Activated T-cell treated with anti-CD3 and anti-CD28 coated beads, Interleukin-2, amount 50 U/mL, for 24 hours (primary cell): ENCODE measurements at regions not wholly inside any gene's neighbourhood (a gene's known extent, or its start where the extent isn't known, plus 50 kb on each side); places are given as distances from the start of the nearest gene placed in this dataset.
"Not testable (repeated sequence)": the region's sequence is repeated elsewhere in the genome, so short reads cannot be mapped to it uniquely, and the experiment has no call there.

Experiments used
- DNase-seq: peaks from one replicate; pipeline ENCODE4 v3.0.0-alpha.2; 2020
- H3K27ac Mint-ChIP-seq: 2 replicates; pipeline ENCODE4 v1.8.0; 2020; ENCODE audit warnings: mild to moderate bottlenecking, mixed read lengths
- H3K27me3 Mint-ChIP-seq: 2 replicates; pipeline ENCODE4 v1.8.0; 2020; ENCODE audit warnings: mixed read lengths
- H3K36me3 Mint-ChIP-seq: 2 replicates; pipeline ENCODE4 v1.8.0; 2020; ENCODE audit warnings: low read depth, mixed read lengths
- H3K4me1 Mint-ChIP-seq: 2 replicates; pipeline ENCODE4 v1.8.0; 2020; ENCODE audit warnings: low read depth, mixed read lengths
- H3K4me3 Mint-ChIP-seq: 2 replicates; pipeline ENCODE4 v1.8.0; 2020; ENCODE audit warnings: mild to moderate bottlenecking, moderate library complexity, mixed read lengths
- H3K9me3 Mint-ChIP-seq: 2 replicates; pipeline ENCODE4 v1.8.0; 2020; ENCODE audit warnings: mixed read lengths

GRCh38 chr4:100026066-100026465 is 76.0 kb upstream of the H2AZ1 start:
- no peak overlapping the region for H3K4me3 Mint-ChIP-seq

GRCh38 chr4:100023800-100024199 is 73.7 kb upstream of the H2AZ1 start:
- Mint-ChIP-seq H3K27ac (no peak overlapping the region), H3K36me3 (no peaks in the 10 kb centered on the region), H3K9me3 (no peaks in the 10 kb centered on the region), H3K27me3 (peaks cover 18% of the 10 kb centered on the region), H3K4me1 (no peaks in the 10 kb centered on the region), H3K4me3 (no peak overlapping the region)
- DNase-seq, result no peak

More at GRCh38 chr4:100026066-100026465, 76.0 kb upstream of the H2AZ1 start:
- H3K9me3 Mint-ChIP-seq, result no peaks in the 10 kb centered on the region
- H3K27me3 Mint-ChIP-seq, result peaks cover 14% of the 10 kb centered on the region
- H3K36me3 Mint-ChIP-seq, result no peaks in the 10 kb centered on the region
- H3K27ac Mint-ChIP-seq, result no peak overlapping the region
- no peaks in the 10 kb centered on the region for H3K4me1 Mint-ChIP-seq
- DNase-seq, result no peak

- Mint-ChIP-seq H3K9me3 (no peaks in the 10 kb centered on the region), H3K36me3 (no peaks in the 10 kb centered on the region)
- DNase-seq, result no peak
Observed at GRCh38 chr4:100022792-100023222, 72.7 kb upstream of the H2AZ1 start.

GRCh38 chr4:100019821-100020220 is 69.7 kb upstream of the H2AZ1 start:
- H3K4me3 Mint-ChIP-seq, result no peak overlapping the region
- no peak for DNase-seq
- no peaks in the 10 kb centered on the region for H3K36me3 Mint-ChIP-seq
- H3K27me3 Mint-ChIP-seq, result peaks cover 17% of the 10 kb centered on the region
- H3K27ac Mint-ChIP-seq, result no peak overlapping the region
- H3K9me3 Mint-ChIP-seq, result no peaks in the 10 kb centered on the region
- H3K4me1 Mint-ChIP-seq, result peaks cover 8% of the 10 kb centered on the region

More at GRCh38 chr4:100022792-100023222, 72.7 kb upstream of the H2AZ1 start:
- H3K4me3 Mint-ChIP-seq, result no peak overlapping the region
- no peak overlapping the region for H3K27ac Mint-ChIP-seq
- H3K27me3 Mint-ChIP-seq, result peaks cover 18% of the 10 kb centered on the region
- peaks cover 5% of the 10 kb centered on the region for H3K4me1 Mint-ChIP-seq

- peaks cover 10% of the 10 kb centered on the region for H3K27me3 Mint-ChIP-seq
- DNase-seq, result no peak
- H3K4me3 Mint-ChIP-seq, result no peak overlapping the region
- peaks cover 8% of the 10 kb centered on the region for H3K4me1 Mint-ChIP-seq
- H3K9me3 Mint-ChIP-seq, result no peaks in the 10 kb centered on the region
- H3K27ac Mint-ChIP-seq, result peak overlapping the region; percentile 39
- no peaks in the 10 kb centered on the region for H3K36me3 Mint-ChIP-seq
Observed at GRCh38 chr4:100017637-100018310, 67.7 kb upstream of the H2AZ1 start.

- DNase-seq, result no peak
- peaks cover 7% of the 10 kb centered on the region for H3K27me3 Mint-ChIP-seq
- H3K27ac Mint-ChIP-seq, result no peak overlapping the region
- H3K4me3 Mint-ChIP-seq, result no peak overlapping the region
- H3K4me1 Mint-ChIP-seq, result peaks cover 8% of the 10 kb centered on the region
- H3K9me3 Mint-ChIP-seq, result no peaks in the 10 kb centered on the region
- no peaks in the 10 kb centered on the region for H3K36me3 Mint-ChIP-seq
Observed at GRCh38 chr4:100016191-100016590, 66.1 kb upstream of the H2AZ1 start.

GRCh38 chr4:100014616-100015015 is 64.5 kb upstream of the H2AZ1 start:
- Mint-ChIP-seq H3K27me3 (peaks cover 2% of the 10 kb centered on the region), H3K4me3 (no peak overlapping the region), H3K4me1 (peaks cover 8% of the 10 kb centered on the region), H3K27ac (no peak overlapping the region), H3K9me3 (no peaks in the 10 kb centered on the region), H3K36me3 (no peaks in the 10 kb centered on the region)
- no peak for DNase-seq

GRCh38 chr4:100009490-100009889 is 59.4 kb upstream of the H2AZ1 start:
- DNase-seq, result no peak
- Mint-ChIP-seq H3K27ac (no peak overlapping the region), H3K27me3 (peaks cover 11% of the 10 kb centered on the region), H3K36me3 (no peaks in the 10 kb centered on the region), H3K9me3 (no peaks in the 10 kb centered on the region), H3K4me1 (no peaks in the 10 kb centered on the region), H3K4me3 (no peak overlapping the region)

GRCh38 chr4:100008048-100008447 is 58.0 kb upstream of the H2AZ1 start:
- Mint-ChIP-seq H3K4me3 (no peak overlapping the region), H3K9me3 (no peaks in the 10 kb centered on the region), H3K4me1 (no peaks in the 10 kb centered on the region), H3K27ac (no peak overlapping the region), H3K27me3 (peaks cover 11% of the 10 kb centered on the region), H3K36me3 (no peaks in the 10 kb centered on the region)
- DNase-seq, result no peak

- DNase-seq, H3K4me1 Mint-ChIP-seq, H3K27ac Mint-ChIP-seq, H3K4me3 Mint-ChIP-seq, H3K9me3 Mint-ChIP-seq, H3K36me3 Mint-ChIP-seq: not testable (repeated sequence)
- peaks cover 11% of the 10 kb centered on the region for H3K27me3 Mint-ChIP-seq
Observed at GRCh38 chr4:100006161-100006560, 56.1 kb upstream of the H2AZ1 start.
